Activated effector memory CD4-positive, alpha-beta T cell treated with anti-CD3 and anti-CD28 coated beads, Interleukin-2, amount 50 U/mL, for 16 hours (primary cell): ENCODE measurements at regions not wholly inside any gene's neighbourhood (a gene's known extent, or its start where the extent isn't known, plus 50 kb on each side); places are given as distances from the start of the nearest gene placed in this dataset.

Source experiments
- DNase-seq: peaks from one replicate; pipeline ENCODE4 v3.0.0-alpha.2; 2020

DNA sequence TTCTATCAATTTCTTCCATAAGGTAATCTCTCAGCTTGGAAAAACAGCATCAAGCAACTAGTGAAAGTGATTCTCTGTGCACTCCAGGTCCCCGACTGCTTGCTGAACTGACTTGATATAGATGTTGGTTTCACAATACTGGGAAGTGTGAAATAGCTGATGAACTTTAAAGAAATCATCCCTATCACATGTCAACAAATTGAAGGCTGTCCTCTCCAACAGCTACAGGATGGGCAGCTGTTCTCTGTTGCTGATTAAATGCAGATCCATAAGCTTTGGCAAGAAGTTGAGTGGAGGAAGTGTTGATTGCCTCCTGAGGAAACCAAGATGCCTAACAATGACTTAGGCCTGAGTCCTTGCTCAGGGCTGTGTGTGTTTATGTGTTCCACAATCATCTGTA lies 130.4 kb upstream of the GDF10 start:
- no peak for DNase-seq

- DNase-seq, result no peak
These were observed 126.0 kb upstream of the GDF10 start for GRCh38 chr10:47173929-47174442.

DNA sequence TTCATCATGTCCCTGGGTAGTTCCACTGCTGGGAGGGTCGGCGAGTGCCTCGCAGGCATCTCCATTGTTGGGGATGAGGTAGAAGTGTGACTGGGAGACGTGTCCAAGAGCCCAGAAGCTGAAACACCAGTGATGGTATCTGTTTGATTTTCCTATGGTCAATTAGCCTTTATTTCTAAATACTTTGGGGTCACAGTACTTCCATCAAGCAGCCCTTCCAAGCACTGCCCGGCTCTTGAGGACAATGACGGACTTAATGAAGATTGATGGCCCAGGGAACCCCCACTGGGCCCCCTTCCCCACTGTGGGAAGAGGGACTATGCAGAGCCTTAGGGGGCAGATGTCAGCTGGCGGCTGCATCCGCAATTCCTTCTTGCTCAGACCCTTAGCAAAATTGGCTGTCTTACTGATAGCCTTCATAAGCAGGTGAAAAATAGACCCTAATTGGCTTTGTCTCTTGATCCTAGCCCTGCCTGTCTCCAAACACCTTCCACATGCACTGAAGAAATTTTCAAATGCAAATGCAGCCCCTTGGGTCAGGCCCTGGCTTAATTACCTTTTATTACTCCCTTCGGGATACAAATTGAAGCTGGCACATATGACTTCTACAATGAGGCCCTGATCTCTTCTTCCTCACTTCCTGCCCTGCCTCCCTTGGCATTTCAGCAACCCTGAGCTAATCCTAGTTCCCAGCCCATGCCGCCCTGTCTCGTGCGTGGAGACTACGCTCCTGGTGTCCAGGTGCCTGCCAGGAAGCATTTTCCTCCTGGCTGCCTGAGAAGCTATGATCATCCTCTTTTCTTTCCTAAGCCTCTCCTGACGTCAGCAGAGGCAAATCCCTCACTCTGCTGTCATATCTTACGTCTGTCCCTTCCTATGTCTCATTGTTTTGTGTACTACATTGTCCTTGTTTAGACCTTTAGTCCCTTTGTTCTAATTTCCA lies 124.5 kb upstream of the GDF10 start:
- no peak for DNase-seq

DNA sequence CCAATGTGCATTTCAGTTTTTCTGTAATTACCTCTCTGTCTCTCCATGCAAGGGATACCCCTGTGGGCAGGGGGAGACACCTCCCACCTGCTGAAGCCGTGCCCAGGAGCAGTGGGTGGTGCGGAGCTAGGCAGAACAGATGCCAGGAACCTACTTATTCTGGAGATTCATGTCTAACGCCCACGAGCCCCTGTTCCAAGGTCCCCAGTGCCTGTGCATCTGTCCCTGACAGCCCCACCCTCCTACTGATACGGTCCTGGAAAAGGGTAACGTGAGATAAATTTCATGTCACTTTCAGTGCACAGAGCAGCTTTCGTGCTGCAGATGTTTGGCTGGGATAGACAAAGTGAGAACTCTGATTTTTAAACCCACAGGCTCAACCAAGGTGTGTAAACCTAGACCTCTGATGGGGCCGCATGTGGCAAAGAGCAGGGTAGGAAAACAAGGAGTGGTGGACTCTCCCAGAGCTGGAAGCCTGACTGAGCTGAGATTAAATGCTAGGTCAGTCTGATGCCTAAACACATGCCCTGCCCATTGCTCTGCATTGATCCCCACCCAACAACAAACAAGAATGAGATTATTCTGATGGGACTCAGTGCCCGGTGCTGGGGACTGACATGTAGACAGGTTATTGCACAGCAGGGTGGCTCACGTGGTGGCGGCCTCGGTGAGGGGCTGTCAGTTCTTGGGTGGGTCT lies 123.6 kb upstream of the GDF10 start:
- no peak for DNase-seq

- DNase-seq, result no peak
These were observed 122.8 kb upstream of the GDF10 start for GRCh38 chr10:47176903-47177868.

DNA sequence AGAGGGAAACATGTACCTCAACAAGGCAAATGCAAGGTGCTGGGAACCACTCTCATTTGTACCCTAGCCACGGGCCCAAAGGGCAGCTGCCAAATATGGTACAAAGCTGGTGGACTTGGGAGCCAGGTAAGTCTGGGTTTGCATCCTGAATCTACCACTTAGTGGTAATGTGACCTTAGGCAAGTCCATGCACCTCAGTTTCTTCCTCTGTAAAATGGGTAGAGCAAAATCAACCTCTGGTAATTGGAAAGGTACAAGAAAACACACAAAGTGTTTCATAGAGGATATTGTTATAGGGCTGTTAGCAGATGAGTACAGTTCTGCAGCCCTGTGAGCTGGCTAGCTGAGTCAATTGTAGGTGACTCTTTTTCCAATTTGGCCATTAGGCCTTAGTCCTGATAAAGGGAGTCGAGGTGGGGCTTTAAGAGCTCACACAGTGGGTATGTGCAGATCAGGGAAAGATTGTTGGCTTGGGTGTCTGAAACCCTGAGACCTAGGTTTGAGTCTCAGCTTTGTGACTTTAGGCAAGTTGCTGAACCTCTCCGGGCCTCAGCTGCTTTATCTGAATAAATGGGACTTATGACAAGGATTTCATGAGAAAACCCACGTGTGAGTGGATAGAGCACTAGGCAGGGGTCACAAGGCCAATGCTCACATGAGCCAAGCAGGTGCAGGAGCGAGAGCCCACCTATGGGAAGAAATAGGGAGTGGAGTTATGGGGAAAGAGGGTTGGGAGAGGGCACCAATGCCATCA lies 121.3 kb upstream of the GDF10 start:
- DNase-seq, result peak; percentile 50

GRCh38 chr10:47179291-47179647 lies 120.7 kb upstream of the GDF10 start:
- no peak for DNase-seq

GRCh38 chr10:47181052-47181849 lies 118.7 kb upstream of the GDF10 start:
- peak; percentile 61 for DNase-seq

- DNase-seq, result no peak
These were observed 116.9 kb upstream of the GDF10 start for GRCh38 chr10:47182934-47183703.

DNA sequence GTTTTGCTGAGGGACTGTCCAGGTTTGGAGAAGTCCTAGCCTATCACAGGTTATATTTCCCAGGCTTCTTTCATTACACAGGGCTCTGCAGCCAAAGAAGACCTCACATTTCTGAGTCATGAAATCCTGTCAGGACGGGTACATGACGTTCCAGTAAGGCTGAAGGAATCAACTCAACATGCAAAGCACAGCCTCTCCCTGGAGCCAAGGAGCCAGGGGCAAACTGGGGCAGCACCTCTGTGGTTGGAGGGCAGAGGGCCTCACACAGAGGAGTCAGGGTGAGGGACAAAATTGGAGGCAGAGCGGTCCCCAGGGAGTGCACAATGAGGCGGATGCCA lies 116.3 kb upstream of the GDF10 start:
- DNase-seq, result no peak

GRCh38 chr10:47184273-47184672 lies 115.7 kb upstream of the GDF10 start:
- no peak for DNase-seq

DNA sequence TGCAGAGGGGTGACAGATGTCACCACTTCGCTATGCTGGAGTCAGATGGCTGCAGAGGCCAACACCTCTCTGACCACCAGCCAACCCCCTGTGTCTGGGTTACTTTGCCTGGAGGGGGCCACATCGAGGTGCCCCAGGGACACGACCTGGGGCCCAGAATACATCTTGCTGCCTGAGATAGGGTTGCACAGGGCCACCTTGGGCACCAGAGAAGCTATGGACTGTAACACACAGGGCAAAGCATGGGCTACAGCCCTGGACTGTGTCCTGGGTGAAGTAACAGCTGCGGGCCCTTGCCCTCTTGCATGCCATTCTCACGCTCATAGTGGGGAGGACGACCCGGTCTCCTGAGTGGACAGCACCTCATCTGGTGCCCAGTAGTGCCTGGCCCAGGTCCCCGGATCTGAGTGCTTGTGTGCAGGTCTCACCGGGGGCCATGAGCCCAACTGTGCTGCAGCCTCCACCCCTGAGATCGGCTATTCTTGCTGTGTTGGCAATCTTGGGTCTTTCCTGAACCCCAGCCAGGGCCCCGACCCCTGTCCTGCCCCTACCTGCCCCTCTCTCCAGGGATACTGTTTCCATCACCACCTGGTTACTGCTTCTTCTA lies 115.2 kb upstream of the GDF10 start:
- DNase-seq, result peak; percentile 55

GRCh38 chr10:47186941-47187340 lies 113.1 kb upstream of the GDF10 start:
- DNase-seq, result no peak

DNA sequence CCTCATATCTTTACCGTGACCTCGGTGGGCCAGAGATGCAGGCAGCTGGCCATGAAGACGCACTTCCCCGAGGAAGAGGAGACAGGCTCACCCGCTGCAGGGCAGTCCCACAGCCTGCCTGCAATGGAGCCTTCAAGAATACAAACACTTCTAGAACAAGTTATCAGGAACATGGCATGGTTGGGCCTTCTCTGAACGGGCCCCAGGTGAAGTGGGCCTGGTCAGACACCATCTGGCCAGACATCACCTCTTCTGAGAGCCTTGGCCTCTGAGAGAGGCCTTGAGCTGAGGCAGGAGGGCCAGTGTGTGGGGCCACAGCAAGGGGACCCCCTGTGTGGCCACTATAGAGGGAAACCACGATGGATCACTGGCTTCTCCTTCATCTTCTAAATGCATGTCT lies 112.4 kb upstream of the GDF10 start:
- DNase-seq, result no peak

DNA sequence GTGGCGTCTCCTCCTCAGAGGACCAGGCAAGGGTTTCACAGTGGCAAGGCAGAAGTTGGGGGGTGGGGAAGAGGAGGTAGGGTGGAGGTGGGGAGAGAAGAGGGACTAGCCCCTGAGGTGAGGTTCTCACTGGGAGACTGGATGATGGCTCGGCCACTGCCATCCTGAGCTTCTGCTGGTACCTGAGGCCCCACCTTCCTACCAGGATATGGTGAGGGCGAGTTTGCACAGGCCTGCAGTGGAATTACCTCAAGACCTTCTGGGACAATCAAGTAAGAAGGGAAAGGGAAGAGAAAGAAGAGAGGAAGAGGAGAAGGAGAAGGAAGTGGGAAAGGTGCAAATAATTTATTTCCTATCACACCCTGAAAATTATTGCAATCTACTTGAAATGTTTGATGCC lies 111.8 kb upstream of the GDF10 start:
- DNase-seq, result no peak

DNA sequence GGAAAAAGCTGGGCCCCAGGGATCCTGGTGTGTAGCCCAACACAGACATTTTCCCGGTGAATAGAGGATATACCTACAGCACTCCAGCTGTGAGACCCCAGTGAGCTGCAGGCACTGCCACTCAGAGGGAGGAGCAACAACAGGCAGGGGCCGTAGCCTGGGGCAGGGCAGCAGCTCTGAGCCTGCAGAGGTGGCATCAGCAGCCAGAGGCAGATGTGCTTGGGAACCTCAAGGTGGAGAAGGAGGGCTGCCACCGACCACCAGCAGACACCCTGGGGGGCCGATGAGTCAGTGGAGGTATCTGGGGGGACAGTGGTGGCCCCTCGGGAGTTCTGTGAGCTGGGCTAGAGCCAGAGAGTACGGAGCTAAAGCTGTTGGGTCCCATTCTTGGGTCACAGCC lies 110.2 kb upstream of the GDF10 start:
- no peak for DNase-seq

GRCh38 chr10:47190301-47190700 lies 109.7 kb upstream of the GDF10 start:
- no peak for DNase-seq

GRCh38 chr10:47190802-47191450 lies 109.1 kb upstream of the GDF10 start:
- DNase-seq, result no peak

DNA sequence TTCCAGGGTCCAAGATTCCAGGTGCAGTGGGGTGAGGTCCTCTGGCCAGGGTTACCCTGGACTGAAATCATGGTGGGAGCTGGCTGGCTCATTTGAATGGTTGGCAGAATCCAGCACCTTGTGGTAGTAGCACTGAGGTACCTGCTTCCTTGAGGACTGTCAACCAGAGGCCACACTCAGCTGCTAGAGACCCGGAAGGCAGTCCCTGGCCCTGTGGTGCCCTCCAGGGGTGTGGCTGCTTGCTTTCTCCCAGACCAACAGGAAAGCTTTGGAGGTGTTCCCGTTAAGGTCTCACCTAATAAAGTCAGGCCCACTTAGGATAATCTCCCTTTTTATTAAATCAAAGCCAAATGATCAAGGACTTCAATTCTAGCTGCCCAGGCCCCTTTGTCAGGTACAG lies 107.7 kb upstream of the GDF10 start:
- no peak for DNase-seq

- no peak for DNase-seq
These were observed 106.3 kb upstream of the GDF10 start for GRCh38 chr10:47193666-47194065.
